Right lobe of liver (tissue), 4 donors: ENCODE measurements at regions not wholly inside any gene's neighbourhood (a gene's known extent, or its start where the extent isn't known, plus 50 kb on each side); places are given as distances from the start of the nearest gene placed in this dataset.

Source experiments
- POLR2A ChIP-seq: fragments of 450-650 bp; IDR thresholded peaks from one replicate; pipeline ENCODE4 v1.6.1; 2017; ENCODE audit warnings: antibody characterized with exemption, mild to moderate bottlenecking
- TF ChIP-seq, protein P1 (sequence below), 4 donors: fragments of 200-600 bp in 3 of 4; fragments of 450-650 bp in 1 of 4; IDR thresholded peaks; one replicate each; pipeline versions ENCODE4 v1.5.1 to v1.8.0; 2016 to 2022; ENCODE audit warnings: antibody characterized with exemption in 4 of 4, mild to moderate bottlenecking in 2 of 4
- donor health status: DM: no; HTN: no; CAD: no.
- donor health status: DM: no; HTN: no; CAD: no.
- donor health status: DM: no; HTN: yes; CAD: no.

DNA sequence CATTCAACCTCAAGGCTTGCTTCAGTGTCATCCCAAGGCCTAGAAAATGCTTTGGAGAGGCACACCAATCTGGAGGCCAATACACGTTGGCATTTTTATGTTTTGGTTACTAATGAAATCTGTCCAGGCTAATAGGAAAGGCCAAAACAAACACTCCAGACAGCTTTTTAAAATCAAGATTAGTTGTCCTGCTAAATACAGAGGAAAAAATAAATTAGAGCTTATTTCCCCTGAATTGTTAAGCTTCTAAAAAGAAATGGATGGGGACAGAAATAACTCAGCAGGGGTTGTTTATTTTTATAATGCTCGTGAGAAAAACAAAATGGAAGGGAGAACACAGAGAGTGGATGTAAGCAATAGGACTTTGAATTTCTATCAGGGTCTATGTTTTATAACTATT, 438.5 kb upstream of the LRRC4C start:
- TF ChIP-seq, protein P1, sequence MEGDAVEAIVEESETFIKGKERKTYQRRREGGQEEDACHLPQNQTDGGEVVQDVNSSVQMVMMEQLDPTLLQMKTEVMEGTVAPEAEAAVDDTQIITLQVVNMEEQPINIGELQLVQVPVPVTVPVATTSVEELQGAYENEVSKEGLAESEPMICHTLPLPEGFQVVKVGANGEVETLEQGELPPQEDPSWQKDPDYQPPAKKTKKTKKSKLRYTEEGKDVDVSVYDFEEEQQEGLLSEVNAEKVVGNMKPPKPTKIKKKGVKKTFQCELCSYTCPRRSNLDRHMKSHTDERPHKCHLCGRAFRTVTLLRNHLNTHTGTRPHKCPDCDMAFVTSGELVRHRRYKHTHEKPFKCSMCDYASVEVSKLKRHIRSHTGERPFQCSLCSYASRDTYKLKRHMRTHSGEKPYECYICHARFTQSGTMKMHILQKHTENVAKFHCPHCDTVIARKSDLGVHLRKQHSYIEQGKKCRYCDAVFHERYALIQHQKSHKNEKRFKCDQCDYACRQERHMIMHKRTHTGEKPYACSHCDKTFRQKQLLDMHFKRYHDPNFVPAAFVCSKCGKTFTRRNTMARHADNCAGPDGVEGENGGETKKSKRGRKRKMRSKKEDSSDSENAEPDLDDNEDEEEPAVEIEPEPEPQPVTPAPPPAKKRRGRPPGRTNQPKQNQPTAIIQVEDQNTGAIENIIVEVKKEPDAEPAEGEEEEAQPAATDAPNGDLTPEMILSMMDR (IDR thresholded peaks at IDR 0.05), result no peak
- no peak for TF ChIP-seq POLR2A
